Ecto neural progenitor cell (in vitro differentiated cells): ENCODE measurements at regions not wholly inside any gene's neighbourhood (a gene's known extent, or its start where the extent isn't known, plus 50 kb on each side); places are given as distances from the start of the nearest gene placed in this dataset.
"Not testable (repeated sequence)": the region's sequence is repeated elsewhere in the genome, so short reads cannot be mapped to it uniquely, and the experiment has no call there.

Source experiments
- DNase-seq: peaks from one replicate; pipeline ENCODE4 v3.0.0-alpha.2; 2018; ENCODE audit warnings: low spot score

- no peak for DNase-seq
These were observed 52.6 kb upstream of the SP8 start for GRCh38 chr7:20839196-20839735.

- DNase-seq: no peak
These were observed 53.3 kb upstream of the SP8 start for GRCh38 chr7:20839987-20840386.

GRCh38 chr7:20846791-20847190, 60.1 kb upstream of the SP8 start:
- DNase-seq: no peak

GRCh38 chr7:20858951-20859350, 72.3 kb upstream of the SP8 start:
- no peak for DNase-seq

GRCh38 chr7:20861468-20861867, 74.8 kb upstream of the SP8 start:
- DNase-seq: no peak

GRCh38 chr7:20862554-20862953, 75.9 kb upstream of the SP8 start:
- no peak for DNase-seq

GRCh38 chr7:20864221-20864620, 77.5 kb upstream of the SP8 start:
- no peak for DNase-seq

GRCh38 chr7:20865684-20866083, 79.0 kb upstream of the SP8 start:
- DNase-seq: no peak

- no peak for DNase-seq
These were observed 84.3 kb upstream of the SP8 start for GRCh38 chr7:20870977-20871376.

- no peak for DNase-seq
These were observed 106.1 kb upstream of the SP8 start for GRCh38 chr7:20892776-20893175.

- no peak for DNase-seq
These were observed 108.1 kb upstream of the SP8 start for GRCh38 chr7:20894806-20895205.

- no peak for DNase-seq
These were observed 108.9 kb upstream of the SP8 start for GRCh38 chr7:20895563-20895962.

- DNase-seq: no peak
These were observed 110.3 kb upstream of the SP8 start for GRCh38 chr7:20896996-20897395.

- no peak for DNase-seq
These were observed 120.2 kb upstream of the SP8 start for GRCh38 chr7:20906801-20907453.

- DNase-seq: no peak
These were observed 124.4 kb upstream of the SP8 start for GRCh38 chr7:20911081-20911480.

- DNase-seq: no peak
These were observed 127.2 kb upstream of the SP8 start for GRCh38 chr7:20913853-20914252.

GRCh38 chr7:20916311-20916710, 129.6 kb upstream of the SP8 start:
- DNase-seq: no peak

GRCh38 chr7:20917603-20918002, 130.9 kb upstream of the SP8 start:
- no peak for DNase-seq

GRCh38 chr7:20918156-20918555, 131.5 kb upstream of the SP8 start:
- DNase-seq: no peak

GRCh38 chr7:20927178-20927577, 140.5 kb upstream of the SP8 start:
- DNase-seq: not testable (repeated sequence)

- DNase-seq: no peak
These were observed 141.3 kb upstream of the SP8 start for GRCh38 chr7:20927976-20928375.

GRCh38 chr7:20929199-20929598, 142.5 kb upstream of the SP8 start:
- DNase-seq: no peak

- no peak for DNase-seq
These were observed 145.1 kb upstream of the SP8 start for GRCh38 chr7:20931739-20932138.

GRCh38 chr7:20932785-20933527, 146.3 kb upstream of the SP8 start:
- DNase-seq: no peak
